ENCODE measurements at regions not wholly inside any gene's neighbourhood (a gene's known extent, or its start where the extent isn't known, plus 50 kb on each side); places are given as distances from the start of the nearest gene placed in this dataset.

GRCh38 chr2:2932189-2932588 lies 445.4 kb downstream of the EIPR1 start:
- H3K36me3 ChIP-seq (ENCODE audit: insufficient read depth): no peaks in the 10 kb centered on the region
- 74% methylated on average over 15 of the region's 15 CpGs for WGBS
- no peak for DNase-seq (ENCODE audit: extremely low spot score)
- no peak overlapping the region for H3K27ac ChIP-seq (ENCODE audit: low read depth)
- H3K4me1 ChIP-seq (ENCODE audit: insufficient read depth): no peaks in the 10 kb centered on the region
- H3K4me3 ChIP-seq (ENCODE audit: low read depth, low read length): no peak overlapping the region

GRCh38 chr2:2931318-2932075 lies 446.1 kb downstream of the EIPR1 start:
- WGBS: 71% methylated on average over 12 of the region's 12 CpGs
- H3K4me3 ChIP-seq (ENCODE audit: low read depth, low read length): no peak overlapping the region
- no peak for DNase-seq (ENCODE audit: extremely low spot score)
- no peaks in the 10 kb centered on the region for H3K4me1 ChIP-seq (ENCODE audit: insufficient read depth)
- H3K27ac ChIP-seq (ENCODE audit: low read depth): no peak overlapping the region
- no peaks in the 10 kb centered on the region for H3K36me3 ChIP-seq (ENCODE audit: insufficient read depth)

GRCh38 chr2:2930841-2931240 lies 446.8 kb downstream of the EIPR1 start:
- DNase-seq (ENCODE audit: extremely low spot score): no peak
- Histone ChIP-seq H3K4me1 (ENCODE audit: insufficient read depth) (no peaks in the 10 kb centered on the region), H3K27ac (ENCODE audit: low read depth) (no peak overlapping the region), H3K4me3 (ENCODE audit: low read depth, low read length) (no peak overlapping the region), H3K36me3 (ENCODE audit: insufficient read depth) (no peaks in the 10 kb centered on the region)
- 86% methylated on average over 2 of the region's 2 CpGs for WGBS

GRCh38 chr2:2926858-2927175 lies 450.8 kb downstream of the EIPR1 start:
- Histone ChIP-seq H3K36me3 (ENCODE audit: insufficient read depth) (no peaks in the 10 kb centered on the region), H3K4me1 (ENCODE audit: insufficient read depth) (no peaks in the 10 kb centered on the region), H3K4me3 (ENCODE audit: low read depth, low read length) (no peak overlapping the region), H3K27ac (ENCODE audit: low read depth) (no peak overlapping the region)
- 68% methylated on average over 4 of the region's 4 CpGs for WGBS
- no peak for DNase-seq (ENCODE audit: extremely low spot score)

GRCh38 chr2:2926009-2926857 lies 451.4 kb downstream of the EIPR1 start:
- DNase-seq (ENCODE audit: extremely low spot score): no peak
- Histone ChIP-seq H3K4me3 (ENCODE audit: low read depth, low read length) (no peak overlapping the region), H3K36me3 (ENCODE audit: insufficient read depth) (no peaks in the 10 kb centered on the region), H3K4me1 (ENCODE audit: insufficient read depth) (no peaks in the 10 kb centered on the region), H3K27ac (ENCODE audit: low read depth) (no peak overlapping the region)
- WGBS: 86% methylated on average over 3 of the region's 3 CpGs

- 86% methylated on average over 6 of the region's 6 CpGs for WGBS
- Histone ChIP-seq H3K27ac (ENCODE audit: low read depth) (no peak overlapping the region), H3K4me3 (ENCODE audit: low read depth, low read length) (no peak overlapping the region), H3K36me3 (ENCODE audit: insufficient read depth) (no peaks in the 10 kb centered on the region), H3K4me1 (ENCODE audit: insufficient read depth) (no peaks in the 10 kb centered on the region)
- no peak for DNase-seq (ENCODE audit: extremely low spot score)
Observed at GRCh38 chr2:2922156-2922555, 455.5 kb downstream of the EIPR1 start.

- WGBS: 93% methylated on average over 16 of the region's 16 CpGs
- DNase-seq (ENCODE audit: extremely low spot score): no peak
- no peaks in the 10 kb centered on the region for H3K36me3 ChIP-seq (ENCODE audit: insufficient read depth)
- no peak overlapping the region for H3K27ac ChIP-seq (ENCODE audit: low read depth)
- no peak overlapping the region for H3K4me3 ChIP-seq (ENCODE audit: low read depth, low read length)
- no peaks in the 10 kb centered on the region for H3K4me1 ChIP-seq (ENCODE audit: insufficient read depth)
Observed at GRCh38 chr2:2921011-2921720, 456.5 kb downstream of the EIPR1 start.

GRCh38 chr2:2919574-2920365 lies 457.8 kb downstream of the EIPR1 start:
- Histone ChIP-seq H3K27ac (ENCODE audit: low read depth) (no peak overlapping the region), H3K36me3 (ENCODE audit: insufficient read depth) (no peaks in the 10 kb centered on the region), H3K4me3 (ENCODE audit: low read depth, low read length) (no peak overlapping the region), H3K4me1 (ENCODE audit: insufficient read depth) (no peaks in the 10 kb centered on the region)
- no peak for DNase-seq (ENCODE audit: extremely low spot score)
- 32% methylated on average over 10 of the region's 10 CpGs for WGBS

- 72% methylated on average over 5 of the region's 5 CpGs for WGBS
- H3K4me1 ChIP-seq (ENCODE audit: insufficient read depth): no peaks in the 10 kb centered on the region
- no peak for DNase-seq (ENCODE audit: extremely low spot score)
- H3K27ac ChIP-seq (ENCODE audit: low read depth): no peak overlapping the region
- H3K4me3 ChIP-seq (ENCODE audit: low read depth, low read length): no peak overlapping the region
- H3K36me3 ChIP-seq (ENCODE audit: insufficient read depth): no peaks in the 10 kb centered on the region
Observed at GRCh38 chr2:2919026-2919425, 458.6 kb downstream of the EIPR1 start.

GRCh38 chr2:2916621-2917020 lies 461.0 kb downstream of the EIPR1 start:
- no peak for DNase-seq (ENCODE audit: extremely low spot score)
- H3K36me3 ChIP-seq (ENCODE audit: insufficient read depth): no peaks in the 10 kb centered on the region
- H3K4me3 ChIP-seq (ENCODE audit: low read depth, low read length): no peak overlapping the region
- H3K4me1 ChIP-seq (ENCODE audit: insufficient read depth): no peaks in the 10 kb centered on the region
- 85% methylated on average over 5 of the region's 5 CpGs for WGBS
- no peak overlapping the region for H3K27ac ChIP-seq (ENCODE audit: low read depth)

- 88% methylated on average over 8 of the region's 8 CpGs for WGBS
- Histone ChIP-seq H3K27ac (ENCODE audit: low read depth) (no peak overlapping the region), H3K36me3 (ENCODE audit: insufficient read depth) (no peaks in the 10 kb centered on the region), H3K4me3 (ENCODE audit: low read depth, low read length) (no peak overlapping the region), H3K4me1 (ENCODE audit: insufficient read depth) (no peaks in the 10 kb centered on the region)
- DNase-seq (ENCODE audit: extremely low spot score): no peak
Observed at GRCh38 chr2:2914252-2914651, 463.4 kb downstream of the EIPR1 start.

- no peak for DNase-seq (ENCODE audit: extremely low spot score)
- WGBS: 76% methylated on average over 13 of the region's 13 CpGs
- Histone ChIP-seq H3K27ac (ENCODE audit: low read depth) (no peak overlapping the region), H3K4me1 (ENCODE audit: insufficient read depth) (no peaks in the 10 kb centered on the region), H3K36me3 (ENCODE audit: insufficient read depth) (no peaks in the 10 kb centered on the region), H3K4me3 (ENCODE audit: low read depth, low read length) (no peak overlapping the region)
Observed at GRCh38 chr2:2913601-2914120, 464.0 kb downstream of the EIPR1 start.

- no peaks in the 10 kb centered on the region for H3K4me1 ChIP-seq (ENCODE audit: insufficient read depth)
- DNase-seq (ENCODE audit: extremely low spot score): no peak
- H3K27ac ChIP-seq (ENCODE audit: low read depth): no peak overlapping the region
- no peak overlapping the region for H3K4me3 ChIP-seq (ENCODE audit: low read depth, low read length)
- 80% methylated on average over 10 of the region's 10 CpGs for whole genome bisulfite sequencing
- H3K36me3 ChIP-seq (ENCODE audit: insufficient read depth): no peaks in the 10 kb centered on the region
Observed at GRCh38 chr2:2912731-2913130, 464.9 kb downstream of the EIPR1 start.
